ENCODE measurements at regions not wholly inside any gene's neighbourhood (a gene's known extent, or its start where the extent isn't known, plus 50 kb on each side); places are given as distances from the start of the nearest gene placed in this dataset.

DNA sequence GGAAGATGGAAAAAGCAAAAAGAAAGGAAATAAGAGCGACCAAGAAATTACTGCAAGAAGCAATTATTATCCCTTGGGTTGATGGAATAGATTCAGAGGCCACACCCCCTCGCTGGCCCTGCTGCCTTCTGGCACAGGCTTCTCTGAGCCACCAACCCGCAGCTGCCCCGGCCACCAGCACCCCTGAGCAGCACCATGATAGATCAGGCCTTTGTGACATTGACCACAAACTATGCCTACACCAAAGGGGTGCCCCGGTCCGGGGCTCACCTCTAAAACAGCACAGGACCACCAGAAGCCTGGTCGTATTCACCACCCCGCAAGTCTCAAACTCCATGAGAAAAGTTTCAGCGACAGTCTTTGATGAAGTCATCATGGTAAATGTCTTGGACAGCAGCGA is 1059.3 kb downstream of the SLITRK1 start:
- Histone ChIP-seq H3K79me2 (ENCODE audit: control insufficient read depth, insufficient read depth, low read length) (no peaks in the 10 kb centered on the region), H3K9me1 (replicated peaks; ENCODE audit: control insufficient read depth, extremely low read depth, insufficient read depth, low read length) (no peaks in the 10 kb centered on the region), H3K9ac (replicated peaks; ENCODE audit: extremely low read depth, insufficient read depth, low read length) (no peak overlapping the region), H4K20me1 (replicated peaks; ENCODE audit: control insufficient read depth, extremely low read depth, insufficient read depth, low read length) (no peaks in the 10 kb centered on the region), H3K4me3 (replicated peaks in 1 of 3; ENCODE audit: insufficient read depth in 1 of 3, low read depth in 1 of 3, low read length in 3 of 3) (no peak overlapping the region), H3K36me3 (ENCODE audit: control insufficient read depth in 2 of 2, extremely low read depth in 1 of 2, insufficient read depth in 2 of 2, low read length in 2 of 2) (no peaks in the 10 kb centered on the region), H3K27me3 (ENCODE audit: control insufficient read depth in 2 of 2, insufficient read depth in 2 of 2, low read length in 2 of 2) (no peaks in the 10 kb centered on the region), H3K4me1 (ENCODE audit: control insufficient read depth, extremely low read depth, insufficient read depth, low read length) (no peaks in the 10 kb centered on the region), H2AFZ (ENCODE audit: low read depth, low read length) (no peak overlapping the region), H3K27ac (ENCODE audit: insufficient read depth, low read depth, low read length) (no peak overlapping the region), H3K4me2 (ENCODE audit: insufficient read depth, low read length) (no peak overlapping the region), H3K9me3 (replicated peaks; ENCODE audit: control insufficient read depth, insufficient read depth, low read length) (peaks cover 4% of the 10 kb centered on the region)
- POLR2A ChIA-PET, result no interaction called here
- intact Hi-C loops (cut with micrococcal nuclease) (no loop called here), dilution Hi-C loops (cut with MboI; ENCODE audit: extremely low pct_ligation_motif_present, low sequenced_read_pairs) (no loop called here)
- DNase-seq (ENCODE audit: low read depth, low spot score), result no peak
- no TSS peak for BruUV-seq (replicated peaks)
- CTCF ChIA-PET, result no interaction called here
- FAIRE-seq, result no peak
- TF ChIP-seq POLR2A (IDR thresholded peaks at IDR 0.05; ENCODE audit: low read depth, low read length) (no peak), FOS (IDR thresholded peaks at IDR 0.05; ENCODE audit: borderline replicate concordance, insufficient read depth, low read length) (no peak), JUN (IDR thresholded peaks at IDR 0.05; ENCODE audit: borderline replicate concordance, insufficient read depth, insufficient read length, low read depth) (no peak), EZH2 (IDR thresholded peaks at IDR 0.05; ENCODE audit: borderline replicate concordance, low read depth, low read length, severe bottlenecking) (no peak), GATA2 (IDR thresholded peaks at IDR 0.05; ENCODE audit: insufficient read depth, insufficient read length, low read depth, low read length) (no peak), MYC (IDR thresholded peaks at IDR 0.05; ENCODE audit: low read depth, low read length) (no peak), POLR2AphosphoS5 (IDR thresholded peaks at IDR 0.05; ENCODE audit: insufficient read depth, low read depth, low read length) (no peak)
- TF ChIP-seq, protein P1, sequence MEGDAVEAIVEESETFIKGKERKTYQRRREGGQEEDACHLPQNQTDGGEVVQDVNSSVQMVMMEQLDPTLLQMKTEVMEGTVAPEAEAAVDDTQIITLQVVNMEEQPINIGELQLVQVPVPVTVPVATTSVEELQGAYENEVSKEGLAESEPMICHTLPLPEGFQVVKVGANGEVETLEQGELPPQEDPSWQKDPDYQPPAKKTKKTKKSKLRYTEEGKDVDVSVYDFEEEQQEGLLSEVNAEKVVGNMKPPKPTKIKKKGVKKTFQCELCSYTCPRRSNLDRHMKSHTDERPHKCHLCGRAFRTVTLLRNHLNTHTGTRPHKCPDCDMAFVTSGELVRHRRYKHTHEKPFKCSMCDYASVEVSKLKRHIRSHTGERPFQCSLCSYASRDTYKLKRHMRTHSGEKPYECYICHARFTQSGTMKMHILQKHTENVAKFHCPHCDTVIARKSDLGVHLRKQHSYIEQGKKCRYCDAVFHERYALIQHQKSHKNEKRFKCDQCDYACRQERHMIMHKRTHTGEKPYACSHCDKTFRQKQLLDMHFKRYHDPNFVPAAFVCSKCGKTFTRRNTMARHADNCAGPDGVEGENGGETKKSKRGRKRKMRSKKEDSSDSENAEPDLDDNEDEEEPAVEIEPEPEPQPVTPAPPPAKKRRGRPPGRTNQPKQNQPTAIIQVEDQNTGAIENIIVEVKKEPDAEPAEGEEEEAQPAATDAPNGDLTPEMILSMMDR (IDR thresholded peaks at IDR 0.05; ENCODE audit: extremely low read depth in 1 of 2, insufficient read depth in 1 of 2, low read depth in 1 of 2, low read length in 2 of 2), result no peak
- TF ChIP-seq, protein P2, sequence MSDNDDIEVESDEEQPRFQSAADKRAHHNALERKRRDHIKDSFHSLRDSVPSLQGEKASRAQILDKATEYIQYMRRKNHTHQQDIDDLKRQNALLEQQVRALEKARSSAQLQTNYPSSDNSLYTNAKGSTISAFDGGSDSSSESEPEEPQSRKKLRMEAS (IDR thresholded peaks at IDR 0.05; ENCODE audit: insufficient read depth, insufficient read length), result no peak

Measured in endothelial cell of umbilical vein (primary cell).